ENCODE measurements at regions not wholly inside any gene's neighbourhood (a gene's known extent, or its start where the extent isn't known, plus 50 kb on each side); places are given as distances from the start of the nearest gene placed in this dataset.

GRCh38 chr2:228446734-228447133 is 265.2 kb upstream of the SPHKAP start:
- TF ChIP-seq CTCF (IDR thresholded peaks at IDR 0.05 in 4 of 5, conservative IDR thresholded peaks at IDR 0.05 in 1 of 5) (no peak), POLR2A (IDR thresholded peaks at IDR 0.05) (no peak)
